Endothelial cell of umbilical vein (primary cell): ENCODE measurements at regions not wholly inside any gene's neighbourhood (a gene's known extent, or its start where the extent isn't known, plus 50 kb on each side); places are given as distances from the start of the nearest gene placed in this dataset.

ENCODE experiments used
- BruUV-seq: library from RNA; stranded (reverse); fragments of 400-500 nt; replicated peaks from 2 replicates; lab custom pipeline; 2021; lab: Mats Ljungman, UMichigan
- CTCF ChIA-PET: fragments of 300-600, 350-600 bp; sonication (Branson Sonifier 250); formaldehyde crosslinking; loops from one replicate; lab custom pipeline; 2021; ENCODE audit warnings: antibody characterized with exemption, inconsistent platforms; lab: Charles Lee
- POLR2A ChIA-PET: fragments of 300-600, 350-600 bp; sonication (Branson Sonifier 250); formaldehyde crosslinking; loops from one replicate; lab custom pipeline; 2021; ENCODE audit warnings: antibody characterized with exemption, inconsistent platforms; lab: Charles Lee
- DNase-seq: peaks from one replicate; pipeline ENCODE4 v3.0.0-alpha.2; 2011; ENCODE audit warnings: low read depth, low spot score
- FAIRE-seq: peaks from 2 replicates; lab custom pipeline; 2011; peaks lifted over from hg19 to GRCh38; lab: Jason Lieb, UNC
- H2AFZ ChIP-seq: 2 replicates; pipeline ENCODE4 v1.6.0; 2012; ENCODE audit warnings: low read depth, low read length, control low read depth, inconsistent platforms
- H3K27ac ChIP-seq: 2 replicates; pipeline ENCODE4 v1.5.1; 2011; ENCODE audit warnings: low read depth, mild to moderate bottlenecking, control low read depth, low read length, moderate library complexity; ENCODE audit not compliant: insufficient read depth
- H3K27me3 ChIP-seq, 2 experiments: 2 replicates each; pipeline versions ENCODE4 v1.6.0 to v1.6.1; 2011; ENCODE audit warnings: low read length in 2 of 2, mixed read lengths in 1 of 2; ENCODE audit not compliant: control insufficient read depth in 2 of 2, insufficient read depth in 2 of 2
- H3K36me3 ChIP-seq, 2 experiments: 2 replicates in 1 of 2; 3 replicates in 1 of 2; pipeline ENCODE4 v1.5.1; 2011; ENCODE audit warnings: low read length in 2 of 2, mild to moderate bottlenecking in 1 of 2, moderate library complexity in 1 of 2; ENCODE audit not compliant: control insufficient read depth in 2 of 2, insufficient read depth in 2 of 2; ENCODE audit errors: extremely low read depth in 1 of 2
- H3K4me1 ChIP-seq: 3 replicates; pipeline ENCODE4 v1.5.1; 2011; ENCODE audit warnings: mild to moderate bottlenecking, low read length; ENCODE audit not compliant: control insufficient read depth, insufficient read depth; ENCODE audit errors: extremely low read depth
- H3K4me2 ChIP-seq: 2 replicates; pipeline ENCODE4 v1.6.1; 2011; ENCODE audit warnings: low read length, control low read depth, mixed read lengths; ENCODE audit not compliant: insufficient read depth
- H3K4me3 ChIP-seq, 3 experiments: fragments of 200-600 bp in 1 of 3; sonication (generic), shearing (Covaris generic) in 1 of 3; replicated peaks in 1 of 3; 2 replicates each; pipeline ENCODE4 v1.5.1; 2011 to 2016; ENCODE audit warnings: control low read depth in 3 of 3, low read length in 3 of 3, mild to moderate bottlenecking in 2 of 3, inconsistent platforms in 1 of 3, low read depth in 1 of 3, moderate library complexity in 1 of 3; ENCODE audit not compliant: insufficient read depth in 1 of 3
- H3K79me2 ChIP-seq: 2 replicates; pipeline ENCODE4 v1.6.0; 2012; ENCODE audit warnings: low read length, inconsistent platforms; ENCODE audit not compliant: control insufficient read depth, insufficient read depth
- H3K9ac ChIP-seq: replicated peaks from 2 replicates; pipeline ENCODE3; 2011; ENCODE audit warnings: low read length, control low read depth; ENCODE audit not compliant: insufficient read depth; ENCODE audit errors: extremely low read depth
- H3K9me1 ChIP-seq: replicated peaks from 3 replicates; pipeline ENCODE4 v1.6.0; 2011; ENCODE audit warnings: mild to moderate bottlenecking, low read length; ENCODE audit not compliant: control insufficient read depth, insufficient read depth; ENCODE audit errors: extremely low read depth
- H3K9me3 ChIP-seq: replicated peaks from 2 replicates; pipeline ENCODE4 v1.5.1; 2012; ENCODE audit warnings: low read length, inconsistent platforms; ENCODE audit not compliant: control insufficient read depth, insufficient read depth
- H4K20me1 ChIP-seq: replicated peaks from 2 replicates; pipeline ENCODE3; 2011; ENCODE audit warnings: mild to moderate bottlenecking, low read length; ENCODE audit not compliant: control insufficient read depth, insufficient read depth; ENCODE audit errors: extremely low read depth
- CTCF ChIP-seq, 2 donors: IDR thresholded peaks; 1 replicate in 1 of 2; 2 replicates in 1 of 2; pipeline ENCODE4 v1.5.1; 2011; ENCODE audit warnings: low read length in 2 of 2, mild to moderate bottlenecking in 2 of 2, moderate library complexity in 2 of 2, control low read depth in 1 of 2, inconsistent platforms in 1 of 2, low read depth in 1 of 2; ENCODE audit not compliant: insufficient read depth in 1 of 2; ENCODE audit errors: extremely low read depth in 1 of 2
- EZH2 ChIP-seq: IDR thresholded peaks from 2 replicates; pipeline ENCODE4 v1.6.1; 2012; ENCODE audit warnings: borderline replicate concordance, low read depth, mild to moderate bottlenecking, moderate library complexity, low read length, inconsistent platforms; ENCODE audit not compliant: severe bottlenecking
- FOS ChIP-seq: IDR thresholded peaks from 2 replicates; pipeline ENCODE4 v1.6.1; 2011; ENCODE audit warnings: mild to moderate bottlenecking, low read length, moderate library complexity, borderline replicate concordance; ENCODE audit not compliant: insufficient read depth
- GATA2 ChIP-seq: IDR thresholded peaks from 2 replicates; pipeline ENCODE4 v1.7.0; 2011; ENCODE audit warnings: low read depth, mild to moderate bottlenecking, moderate library complexity, mixed read lengths, low read length; ENCODE audit not compliant: insufficient read length, insufficient read depth
- JUN ChIP-seq: IDR thresholded peaks from 2 replicates; pipeline ENCODE4 v1.6.1; 2011; ENCODE audit warnings: borderline replicate concordance, low read depth; ENCODE audit not compliant: insufficient read length, insufficient read depth
- MAX ChIP-seq: IDR thresholded peaks from 2 replicates; pipeline ENCODE4 v1.6.1; 2011; ENCODE audit not compliant: insufficient read depth, insufficient read length
- MYC ChIP-seq: IDR thresholded peaks from one replicate; pipeline ENCODE4 v1.6.1; 2011; ENCODE audit warnings: mild to moderate bottlenecking, low read depth, low read length
- POLR2A ChIP-seq: IDR thresholded peaks from 2 replicates; pipeline ENCODE4 v1.6.1; 2012; ENCODE audit warnings: low read depth, mild to moderate bottlenecking, control low read depth, low read length
- POLR2AphosphoS5 ChIP-seq: IDR thresholded peaks from 2 replicates; pipeline ENCODE4 v1.6.1; 2012; ENCODE audit warnings: low read depth, mild to moderate bottlenecking, control low read depth, low read length, moderate library complexity; ENCODE audit not compliant: insufficient read depth
- dilution Hi-C: fragments of 300-500 bp; cut with MboI; formaldehyde crosslinking; loops from one replicate; pipeline ENCODE4 v1.15.0; 2019; ENCODE audit warnings: low sequenced_read_pairs; ENCODE audit not compliant: extremely low pct_ligation_motif_present
- intact Hi-C: fragments of 100-400 bp; cut with micrococcal nuclease; formaldehyde crosslinking; loops from one replicate; pipeline ENCODE4 v1.10.0; 2022

- no peaks in the 10 kb centered on the region for H3K27me3 ChIP-seq
- H3K36me3 ChIP-seq: no peaks in the 10 kb centered on the region
- H3K27ac ChIP-seq: no peak overlapping the region
- H3K4me2 ChIP-seq: no peak overlapping the region
- H3K4me3 ChIP-seq: no peak overlapping the region
- intact Hi-C loops: no loop called here
- no peak overlapping the region for H3K9ac ChIP-seq
- DNase-seq (no peak), FAIRE-seq (no peak)
- no peaks in the 10 kb centered on the region for H4K20me1 ChIP-seq
- no peaks in the 10 kb centered on the region for H3K79me2 ChIP-seq
- BruUV-seq: no TSS peak
- TF ChIP-seq POLR2A (no peak), FOS (no peak), MYC (no peak), MAX (no peak), POLR2AphosphoS5 (no peak), EZH2 (no peak), CTCF (IDR thresholded peaks at IDR 0.05; ENCODE audit: extremely low read depth in 1 of 2, insufficient read depth in 1 of 2, low read depth in 1 of 2, low read length in 2 of 2) (no peak), GATA2 (no peak), JUN (no peak)
- dilution Hi-C loops: no loop called here
- no peak overlapping the region for H2AFZ ChIP-seq
- H3K9me3 ChIP-seq: no peaks in the 10 kb centered on the region
- H3K4me1 ChIP-seq: no peaks in the 10 kb centered on the region
- ChIA-PET CTCF (no interaction called here), POLR2A (no interaction called here)
- H3K9me1 ChIP-seq: no peaks in the 10 kb centered on the region
Observed at GRCh38 chr13:73411067-73411809, 352.4 kb downstream of the KLF5 start.
